ENCODE measurements at regions not wholly inside any gene's neighbourhood (a gene's known extent, or its start where the extent isn't known, plus 50 kb on each side); places are given as distances from the start of the nearest gene placed in this dataset.

- Histone ChIP-seq H3K9me3 (ENCODE audit: control insufficient read depth in 3 of 3, low read length in 3 of 3) (no peaks in the 10 kb centered on the region), H3K9ac (ENCODE audit: low read depth in 1 of 3, low read length in 3 of 3) (no peak overlapping the region), H3K27me3 (ENCODE audit: control insufficient read depth in 3 of 3, insufficient read depth in 3 of 3, low read length in 3 of 3) (no peaks in the 10 kb centered on the region), H3K27ac (ENCODE audit: low read depth, low read length) (no peak overlapping the region), H3K4me1 (ENCODE audit: control insufficient read depth in 3 of 3, insufficient read depth in 3 of 3, low read length in 3 of 3) (no peaks in the 10 kb centered on the region), H3K36me3 (ENCODE audit: control insufficient read depth in 3 of 3, insufficient read depth in 3 of 3, low read length in 3 of 3) (no peaks in the 10 kb centered on the region), H3K4me3 (ENCODE audit: low read length in 3 of 3) (no peak overlapping the region)
These were observed 172.1 kb upstream of the ADAMTS9 start for GRCh38 chr3:64859625-64860535.

GRCh38 chr3:64856977-64857516, 169.2 kb upstream of the ADAMTS9 start:
- Histone ChIP-seq H3K9ac (ENCODE audit: low read depth in 1 of 3, low read length in 3 of 3) (no peak overlapping the region), H3K27ac (ENCODE audit: low read depth, low read length) (no peak overlapping the region), H3K27me3 (ENCODE audit: control insufficient read depth in 3 of 3, insufficient read depth in 3 of 3, low read length in 3 of 3) (no peaks in the 10 kb centered on the region), H3K4me1 (ENCODE audit: control insufficient read depth in 3 of 3, insufficient read depth in 3 of 3, low read length in 3 of 3) (no peaks in the 10 kb centered on the region), H3K36me3 (ENCODE audit: control insufficient read depth in 3 of 3, insufficient read depth in 3 of 3, low read length in 3 of 3) (no peaks in the 10 kb centered on the region), H3K4me3 (ENCODE audit: low read length in 3 of 3) (no peak overlapping the region), H3K9me3 (ENCODE audit: control insufficient read depth in 3 of 3, low read length in 3 of 3) (no peaks in the 10 kb centered on the region)

- H3K9me3 ChIP-seq (ENCODE audit: control insufficient read depth in 3 of 3, low read length in 3 of 3): no peaks in the 10 kb centered on the region
- H3K36me3 ChIP-seq (ENCODE audit: control insufficient read depth in 3 of 3, insufficient read depth in 3 of 3, low read length in 3 of 3): no peaks in the 10 kb centered on the region
- H3K9ac ChIP-seq (ENCODE audit: low read depth in 1 of 3, low read length in 3 of 3): no peak overlapping the region
- no peak overlapping the region for H3K4me3 ChIP-seq (ENCODE audit: low read length in 3 of 3)
- no peak overlapping the region for H3K27ac ChIP-seq (ENCODE audit: low read depth, low read length)
- H3K27me3 ChIP-seq (ENCODE audit: control insufficient read depth in 3 of 3, insufficient read depth in 3 of 3, low read length in 3 of 3): no peaks in the 10 kb centered on the region
- no peaks in the 10 kb centered on the region for H3K4me1 ChIP-seq (ENCODE audit: control insufficient read depth in 3 of 3, insufficient read depth in 3 of 3, low read length in 3 of 3)
These were observed 168.3 kb upstream of the ADAMTS9 start for GRCh38 chr3:64856106-64856505.

- no peaks in the 10 kb centered on the region for H3K36me3 ChIP-seq (ENCODE audit: control insufficient read depth in 3 of 3, insufficient read depth in 3 of 3, low read length in 3 of 3)
- H3K4me1 ChIP-seq (ENCODE audit: control insufficient read depth in 3 of 3, insufficient read depth in 3 of 3, low read length in 3 of 3): peaks cover 2 to 4% (median 3%) of the 10 kb centered on the region in 3 donors
- H3K9me3 ChIP-seq (ENCODE audit: control insufficient read depth in 3 of 3, low read length in 3 of 3): no peaks in the 10 kb centered on the region
- no peak overlapping the region for H3K9ac ChIP-seq (ENCODE audit: low read depth in 1 of 3, low read length in 3 of 3)
- H3K27ac ChIP-seq (ENCODE audit: low read depth, low read length): no peak overlapping the region
- no peak overlapping the region for H3K4me3 ChIP-seq (ENCODE audit: low read length in 3 of 3)
- H3K27me3 ChIP-seq (ENCODE audit: control insufficient read depth in 3 of 3, insufficient read depth in 3 of 3, low read length in 3 of 3): no peaks in the 10 kb centered on the region
These were observed 165.7 kb upstream of the ADAMTS9 start for GRCh38 chr3:64853456-64853855.

- Histone ChIP-seq H3K36me3 (ENCODE audit: control insufficient read depth in 3 of 3, insufficient read depth in 3 of 3, low read length in 3 of 3) (no peaks in the 10 kb centered on the region), H3K27me3 (ENCODE audit: control insufficient read depth in 3 of 3, insufficient read depth in 3 of 3, low read length in 3 of 3) (no peaks in the 10 kb centered on the region), H3K27ac (ENCODE audit: low read depth, low read length) (no peak overlapping the region), H3K4me1 (ENCODE audit: control insufficient read depth in 3 of 3, insufficient read depth in 3 of 3, low read length in 3 of 3) (peaks cover 2 to 4% (median 3%) of the 10 kb centered on the region in 3 donors), H3K4me3 (ENCODE audit: low read length in 3 of 3) (no peak overlapping the region), H3K9me3 (ENCODE audit: control insufficient read depth in 3 of 3, low read length in 3 of 3) (no peaks in the 10 kb centered on the region), H3K9ac (ENCODE audit: low read depth in 1 of 3, low read length in 3 of 3) (no peak overlapping the region)
These were observed 164.9 kb upstream of the ADAMTS9 start for GRCh38 chr3:64852738-64853137.

- H3K4me1 ChIP-seq (ENCODE audit: control insufficient read depth in 3 of 3, insufficient read depth in 3 of 3, low read length in 3 of 3): peaks cover 2 to 4% (median 3%) of the 10 kb centered on the region in 3 donors
- no peak overlapping the region for H3K4me3 ChIP-seq (ENCODE audit: low read length in 3 of 3)
- H3K9me3 ChIP-seq (ENCODE audit: control insufficient read depth in 3 of 3, low read length in 3 of 3): no peaks in the 10 kb centered on the region
- H3K27ac ChIP-seq (ENCODE audit: low read depth, low read length): no peak overlapping the region
- no peak overlapping the region for H3K9ac ChIP-seq (ENCODE audit: low read depth in 1 of 3, low read length in 3 of 3)
- no peaks in the 10 kb centered on the region for H3K36me3 ChIP-seq (ENCODE audit: control insufficient read depth in 3 of 3, insufficient read depth in 3 of 3, low read length in 3 of 3)
- no peaks in the 10 kb centered on the region for H3K27me3 ChIP-seq (ENCODE audit: control insufficient read depth in 3 of 3, insufficient read depth in 3 of 3, low read length in 3 of 3)
These were observed 161.0 kb upstream of the ADAMTS9 start for GRCh38 chr3:64848822-64849221.

- Histone ChIP-seq H3K36me3 (ENCODE audit: control insufficient read depth in 3 of 3, insufficient read depth in 3 of 3, low read length in 3 of 3) (no peaks in the 10 kb centered on the region), H3K27ac (ENCODE audit: low read depth, low read length) (no peak overlapping the region), H3K4me3 (ENCODE audit: low read length in 3 of 3) (no peak overlapping the region), H3K9ac (ENCODE audit: low read depth in 1 of 3, low read length in 3 of 3) (no peak overlapping the region), H3K9me3 (ENCODE audit: control insufficient read depth in 3 of 3, low read length in 3 of 3) (no peaks in the 10 kb centered on the region), H3K4me1 (ENCODE audit: control insufficient read depth in 3 of 3, insufficient read depth in 3 of 3, low read length in 3 of 3) (peaks cover 2 to 4% (median 3%) of the 10 kb centered on the region in 3 donors), H3K27me3 (ENCODE audit: control insufficient read depth in 3 of 3, insufficient read depth in 3 of 3, low read length in 3 of 3) (no peaks in the 10 kb centered on the region)
These were observed 160.5 kb upstream of the ADAMTS9 start for GRCh38 chr3:64848127-64848800.

GRCh38 chr3:64844558-64844957, 156.8 kb upstream of the ADAMTS9 start:
- Histone ChIP-seq H3K36me3 (ENCODE audit: control insufficient read depth in 3 of 3, insufficient read depth in 3 of 3, low read length in 3 of 3) (no peaks in the 10 kb centered on the region), H3K27me3 (ENCODE audit: control insufficient read depth in 3 of 3, insufficient read depth in 3 of 3, low read length in 3 of 3) (no peaks in the 10 kb centered on the region), H3K4me1 (ENCODE audit: control insufficient read depth in 3 of 3, insufficient read depth in 3 of 3, low read length in 3 of 3) (peaks cover 2 to 4% (median 3%) of the 10 kb centered on the region in 3 donors), H3K27ac (ENCODE audit: low read depth, low read length) (no peak overlapping the region), H3K9me3 (ENCODE audit: control insufficient read depth in 3 of 3, low read length in 3 of 3) (no peaks in the 10 kb centered on the region), H3K4me3 (ENCODE audit: low read length in 3 of 3) (no peak overlapping the region), H3K9ac (ENCODE audit: low read depth in 1 of 3, low read length in 3 of 3) (no peak overlapping the region)

- Histone ChIP-seq H3K9ac (ENCODE audit: low read depth in 1 of 3, low read length in 3 of 3) (no peak overlapping the region), H3K4me3 (ENCODE audit: low read length in 3 of 3) (no peak overlapping the region), H3K36me3 (ENCODE audit: control insufficient read depth in 3 of 3, insufficient read depth in 3 of 3, low read length in 3 of 3) (no peaks in the 10 kb centered on the region), H3K9me3 (ENCODE audit: control insufficient read depth in 3 of 3, low read length in 3 of 3) (no peaks in the 10 kb centered on the region), H3K4me1 (ENCODE audit: control insufficient read depth in 3 of 3, insufficient read depth in 3 of 3, low read length in 3 of 3) (no peaks in the 10 kb centered on the region), H3K27ac (ENCODE audit: low read depth, low read length) (no peak overlapping the region), H3K27me3 (ENCODE audit: control insufficient read depth in 3 of 3, insufficient read depth in 3 of 3, low read length in 3 of 3) (no peaks in the 10 kb centered on the region)
These were observed 150.4 kb upstream of the ADAMTS9 start for GRCh38 chr3:64837986-64838735.
